GM21717 (cell line): ENCODE measurements at regions not wholly inside any gene's neighbourhood (a gene's known extent, or its start where the extent isn't known, plus 50 kb on each side); places are given as distances from the start of the nearest gene placed in this dataset.
"Not testable (repeated sequence)": the region's sequence is repeated elsewhere in the genome, so short reads cannot be mapped to it uniquely, and the experiment has no call there.

Experiments used
- ATAC-seq: cut with Tn5 transposase; IDR thresholded peaks from one replicate; pipeline ENCODE4 v1.9.1; 2021; ENCODE audit warnings: mild to moderate bottlenecking, moderate library complexity; ENCODE audit not compliant: unreplicated experiment

DNA sequence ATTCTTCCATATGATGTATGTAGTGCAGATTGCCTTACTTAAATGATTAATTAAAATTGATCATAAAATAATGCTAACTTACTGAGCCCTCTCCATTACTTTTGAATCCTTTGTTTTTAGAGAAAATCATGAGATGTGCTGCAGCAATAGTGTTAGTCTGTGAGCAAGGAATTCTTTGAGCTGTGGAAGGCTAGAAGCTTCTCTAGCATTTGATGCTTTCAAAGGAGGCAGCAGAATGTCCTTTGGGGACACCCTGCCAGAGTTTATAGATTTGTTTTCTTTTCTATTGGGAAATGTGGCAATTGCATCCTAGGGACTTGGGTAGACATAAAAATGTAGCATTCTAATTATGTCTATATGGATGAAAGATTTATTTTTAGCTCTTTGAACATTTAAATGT, 284.1 kb upstream of the SMIM30 start:
- no peak for ATAC-seq

DNA sequence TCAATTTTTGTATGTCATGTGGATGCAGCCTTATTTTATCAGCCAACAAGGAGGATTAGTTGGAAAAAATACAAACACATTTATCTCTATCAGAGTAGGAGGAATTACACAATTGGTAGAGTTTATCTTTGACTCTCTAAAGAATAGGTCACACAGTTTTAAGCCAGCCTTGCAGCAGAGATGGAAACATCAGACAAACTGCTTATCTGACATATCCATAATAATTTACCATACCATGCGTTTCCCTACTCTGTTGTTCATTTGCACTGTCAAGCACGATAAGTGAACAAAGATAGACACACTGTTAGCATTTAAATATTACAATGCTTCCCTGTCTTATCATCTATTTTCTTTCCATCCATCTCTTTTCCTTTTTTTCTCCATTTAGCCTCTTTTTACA, 283.7 kb upstream of the SMIM30 start:
- ATAC-seq: no peak

DNA sequence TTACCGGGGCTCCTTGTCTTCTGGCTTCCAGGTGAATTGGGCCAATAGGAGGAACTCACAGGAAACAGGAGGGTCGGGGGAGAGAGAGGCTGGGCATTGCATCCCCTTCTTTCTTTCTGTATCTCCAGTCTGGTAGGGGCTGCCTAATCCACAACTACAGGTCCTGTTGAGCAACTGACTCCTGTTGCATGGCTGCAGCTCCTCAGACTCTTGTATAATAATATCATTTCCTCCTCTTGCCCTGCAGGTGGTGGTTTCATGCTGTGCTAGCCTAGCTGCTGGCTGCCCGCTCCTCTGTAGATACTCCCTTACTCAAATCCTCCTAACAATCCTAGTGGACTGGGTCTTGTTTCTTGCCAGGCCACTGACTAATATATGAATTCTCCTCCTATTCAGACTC, 276.5 kb upstream of the SMIM30 start:
- no peak for ATAC-seq

DNA sequence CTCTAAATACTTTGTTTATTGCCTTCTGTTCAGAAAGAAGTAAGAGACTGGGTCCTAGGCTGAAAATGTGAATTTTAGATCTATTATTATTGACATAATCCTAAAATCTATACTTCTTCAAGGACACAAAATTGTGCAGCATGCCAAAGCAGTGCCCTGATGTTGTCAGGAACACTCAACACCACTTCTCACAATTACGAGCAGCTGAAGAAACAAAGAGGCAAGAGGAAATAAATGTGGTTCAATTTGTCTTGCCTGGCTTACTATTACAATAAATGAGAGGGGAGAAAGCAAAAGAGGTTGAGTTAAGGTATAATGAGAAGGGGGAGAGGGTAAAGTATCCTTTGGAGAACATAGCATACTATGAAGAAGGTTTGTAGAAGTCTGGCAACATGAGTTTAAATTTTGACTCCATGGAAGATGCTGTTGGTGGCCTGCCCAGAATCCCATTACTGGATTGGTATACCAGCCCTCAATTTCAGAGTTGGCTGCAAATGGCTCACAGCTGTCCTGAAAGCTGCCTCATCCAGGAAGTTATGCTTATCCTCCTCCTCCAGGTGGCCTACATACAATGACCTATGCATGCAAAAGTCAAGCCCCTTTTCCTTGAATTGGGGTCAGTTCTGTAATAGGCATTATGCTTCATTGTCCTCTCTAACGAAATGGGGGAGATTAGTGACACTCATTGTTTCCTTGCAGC, 274.6 kb upstream of the SMIM30 start:
- ATAC-seq: no peak

DNA sequence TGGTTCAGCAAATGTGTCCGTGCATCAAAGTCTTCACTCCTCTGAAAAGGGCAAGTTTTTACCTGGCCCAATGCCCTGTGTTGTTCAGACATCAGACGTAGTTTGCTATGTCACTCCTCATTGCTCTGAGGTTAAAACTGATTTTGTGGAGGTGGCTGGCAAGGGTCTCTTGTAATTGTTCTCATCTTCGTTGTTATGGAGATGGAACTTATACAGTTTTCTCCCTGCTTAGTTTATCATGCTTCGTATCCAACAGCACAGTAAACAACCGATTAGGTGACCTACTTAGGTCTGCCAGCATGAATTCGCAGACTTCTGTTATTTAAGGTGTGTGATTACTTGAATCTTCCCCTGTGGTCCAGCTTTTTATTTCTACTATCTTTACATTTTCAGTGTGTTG, 274.1 kb upstream of the SMIM30 start:
- no peak for ATAC-seq

DNA sequence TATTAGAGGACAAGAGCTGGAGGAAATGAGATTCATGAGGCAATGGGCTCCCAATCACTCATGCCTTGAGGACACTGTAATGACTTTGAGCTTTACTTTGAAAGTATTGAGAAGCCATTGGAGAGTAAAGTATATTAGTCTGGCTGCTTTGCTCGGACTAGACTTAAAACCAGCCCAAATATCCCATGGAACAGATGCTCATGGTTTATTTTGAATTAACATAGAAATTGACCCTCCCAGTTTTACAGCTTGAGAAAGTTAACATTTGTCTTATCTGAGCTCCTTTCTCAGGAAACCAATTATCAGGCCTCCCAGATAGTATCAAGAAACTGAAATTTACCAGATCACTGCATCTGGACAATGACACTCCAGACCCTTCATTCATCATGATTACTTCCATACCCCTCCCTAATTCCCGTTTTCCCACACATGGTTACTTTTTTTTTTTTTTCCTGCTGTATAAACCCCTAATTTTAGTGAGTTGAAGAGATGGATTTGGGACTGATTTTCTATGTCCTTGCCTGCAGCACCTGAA, 270.8 kb upstream of the SMIM30 start:
- no peak for ATAC-seq

DNA sequence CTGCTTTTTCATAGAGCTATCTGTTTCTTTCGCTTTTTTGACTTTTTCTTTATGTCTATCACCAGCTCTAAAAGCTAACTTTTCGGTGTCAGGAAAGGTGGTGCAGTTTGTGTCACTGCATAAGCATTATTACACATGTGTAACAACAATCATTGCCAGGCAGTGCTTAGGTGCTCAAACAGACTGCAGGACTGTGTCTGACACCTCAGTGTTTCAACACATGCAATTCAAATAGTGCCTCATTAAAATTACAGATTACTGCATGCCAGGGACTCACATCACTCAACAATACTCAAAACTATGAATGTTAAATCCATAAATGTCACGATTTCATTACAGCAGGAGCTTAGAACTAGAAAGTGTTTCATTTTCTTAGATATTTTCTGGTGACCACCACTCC, 265.3 kb upstream of the SMIM30 start:
- ATAC-seq: no peak

DNA sequence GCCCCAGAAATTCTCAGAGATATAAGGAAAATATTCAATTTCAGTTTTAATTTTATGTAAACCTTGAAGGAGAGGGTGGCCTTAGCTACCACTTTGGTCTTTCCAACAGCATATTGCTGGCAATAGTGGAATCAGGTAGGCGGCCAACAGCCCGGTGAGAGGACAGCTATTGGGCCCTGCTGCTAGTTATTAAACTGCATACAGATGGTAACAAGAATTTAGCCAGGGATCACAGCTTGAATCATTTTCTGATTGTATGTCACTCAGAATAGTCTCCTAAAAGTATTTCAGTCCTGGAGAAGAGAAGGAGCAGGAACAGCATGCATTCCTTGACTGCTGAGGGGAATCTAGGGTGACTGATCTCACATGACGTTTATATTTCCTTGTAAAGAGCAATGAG, 261.4 kb upstream of the SMIM30 start:
- ATAC-seq: no peak

DNA sequence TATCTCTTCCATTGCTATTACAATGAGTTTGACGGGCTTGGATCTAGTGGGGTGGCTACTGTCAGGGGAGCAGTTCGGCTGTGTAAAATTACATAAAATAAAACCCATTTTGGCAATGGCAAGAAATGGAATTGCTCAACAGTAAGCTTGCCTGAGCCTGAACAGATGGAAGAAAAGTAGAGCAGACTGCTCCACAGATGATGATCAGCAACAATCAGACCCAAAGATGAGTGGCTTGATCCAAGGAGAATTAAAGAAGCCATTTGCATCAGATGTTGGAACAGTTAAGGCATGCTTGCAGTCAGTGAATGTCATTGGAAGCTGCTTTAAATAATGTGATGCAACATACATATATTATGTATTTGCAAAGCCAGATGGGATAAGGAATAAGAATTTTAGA, 256.6 kb upstream of the SMIM30 start:
- no peak for ATAC-seq

DNA sequence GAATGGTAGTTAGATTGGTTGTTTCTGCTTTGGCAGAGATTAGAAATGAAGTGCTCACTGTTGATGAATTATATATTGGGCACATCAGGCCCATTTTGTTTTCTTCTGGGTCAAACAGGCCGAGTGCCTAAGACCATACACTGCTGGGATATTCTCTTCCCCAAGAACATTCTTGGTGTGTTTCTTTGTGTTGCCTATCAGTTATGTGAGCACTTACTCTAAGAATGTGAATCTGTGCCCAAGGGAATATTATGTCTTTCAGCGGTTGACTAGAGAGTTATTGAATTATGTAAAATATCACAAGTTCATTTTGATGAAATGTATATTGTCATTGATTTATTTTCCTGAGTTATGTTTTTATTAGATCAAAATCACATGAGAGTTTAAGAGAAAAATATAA, 255.5 kb upstream of the SMIM30 start:
- no peak for ATAC-seq

DNA sequence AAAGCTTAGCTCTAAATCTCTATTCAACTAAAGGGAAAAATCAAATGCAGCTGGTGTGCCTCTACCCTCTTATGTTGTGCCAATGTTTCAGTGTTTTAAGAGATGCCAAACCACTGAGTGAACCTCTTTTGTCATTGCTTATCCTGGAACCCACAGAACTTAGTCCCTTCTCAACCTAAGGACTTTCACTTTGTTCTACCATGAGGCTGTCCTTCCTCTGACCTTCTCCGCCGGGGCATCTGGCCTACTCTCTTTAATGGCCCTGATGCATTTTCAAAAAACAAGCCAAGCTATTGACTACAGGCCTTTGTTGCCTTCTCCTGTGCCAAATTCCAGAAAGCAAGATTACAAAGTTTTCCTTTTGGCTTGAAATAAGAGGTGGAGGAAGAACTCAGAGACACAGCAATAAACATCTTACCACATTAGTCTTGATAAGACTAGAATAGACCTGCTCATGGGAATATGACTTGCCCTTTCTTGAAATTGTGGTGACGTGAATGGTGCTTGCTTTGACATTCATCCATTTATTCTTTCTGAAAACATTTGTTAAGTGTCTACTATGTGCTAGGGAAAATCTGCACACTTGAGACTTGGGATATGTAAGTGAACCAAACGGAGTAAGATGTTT, 253.2 kb upstream of the SMIM30 start:
- no peak for ATAC-seq

DNA sequence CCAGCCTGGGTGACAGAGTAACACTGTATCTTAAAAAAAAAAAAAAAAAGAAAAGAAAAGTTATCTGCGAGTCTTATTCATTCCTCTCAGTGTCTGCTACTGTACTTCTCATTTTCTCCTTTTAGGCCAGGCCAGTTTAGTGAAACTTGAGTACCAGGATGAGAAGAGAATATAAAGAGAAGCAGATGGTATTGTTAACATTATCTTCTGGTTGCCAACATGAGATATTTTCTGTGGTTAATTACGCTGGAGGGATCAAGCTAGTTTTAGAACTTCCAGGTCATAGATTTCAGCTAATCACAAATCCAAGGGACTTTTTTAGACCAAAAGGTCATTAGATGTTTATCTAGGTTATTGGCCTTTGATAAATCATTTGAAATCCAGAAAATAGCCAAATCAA, 252.6 kb upstream of the SMIM30 start:
- no peak for ATAC-seq

DNA sequence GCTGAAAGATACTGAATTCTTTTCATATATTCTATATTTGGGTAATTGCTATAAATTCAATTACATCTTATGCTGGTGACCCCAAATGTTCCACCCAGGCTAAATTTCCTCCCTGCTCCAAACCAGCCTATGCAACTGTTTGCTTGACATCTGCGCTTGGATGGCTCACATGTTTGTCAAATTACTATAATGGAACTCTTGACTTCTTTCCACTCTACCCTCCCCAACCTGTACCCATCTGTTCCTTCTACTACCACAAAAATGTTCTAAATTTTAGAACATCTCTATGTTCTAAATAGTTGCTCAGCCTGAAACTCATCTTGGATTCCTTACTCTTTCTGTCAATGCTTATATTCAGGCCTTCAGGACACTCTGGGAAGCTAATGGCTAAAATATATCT, 249.9 kb upstream of the SMIM30 start:
- no peak for ATAC-seq

DNA sequence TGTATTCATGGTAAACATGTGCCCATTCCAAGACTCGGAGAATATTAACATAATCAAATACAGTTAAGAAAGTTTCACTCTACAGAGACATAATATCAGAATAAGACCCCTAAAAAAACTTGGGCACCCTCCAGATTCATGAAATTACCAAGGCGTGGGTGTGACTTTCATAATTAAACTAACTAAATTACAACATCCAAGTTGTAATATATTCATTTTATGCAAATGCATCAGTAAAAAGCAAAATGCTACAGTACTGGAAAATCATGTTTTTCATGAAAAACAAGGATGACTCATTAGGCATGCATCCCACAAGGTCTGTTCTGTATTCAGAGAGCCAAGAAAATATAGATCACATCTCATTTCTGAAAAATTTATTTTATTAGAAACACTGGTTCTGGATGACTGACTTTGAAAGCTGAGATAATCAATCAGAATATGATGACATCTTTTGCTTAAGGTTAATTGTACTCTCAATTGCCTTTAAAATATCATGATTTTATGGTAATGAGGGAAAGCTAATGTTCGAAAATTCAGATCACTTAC, 248.8 kb upstream of the SMIM30 start:
- no peak for ATAC-seq

DNA sequence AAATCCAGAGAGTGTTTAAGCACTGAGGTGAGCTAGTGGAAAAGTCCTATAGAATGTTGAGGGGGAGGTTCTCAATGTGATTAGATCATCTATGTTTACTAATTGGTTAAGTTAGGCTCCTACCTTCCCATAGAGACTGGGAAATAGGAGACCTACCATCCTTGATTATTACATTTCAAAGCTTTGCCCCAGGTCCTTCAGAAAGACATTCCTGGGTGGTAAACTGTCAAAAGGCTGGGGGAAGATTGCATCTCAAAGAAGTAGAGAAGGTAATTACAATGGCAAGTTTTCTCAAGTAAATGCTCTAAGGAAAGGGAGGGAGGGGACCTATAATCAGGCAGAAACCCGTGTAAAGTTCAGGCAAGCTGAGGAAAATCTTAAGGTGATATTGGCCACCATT, 247.8 kb upstream of the SMIM30 start:
- no peak for ATAC-seq

DNA sequence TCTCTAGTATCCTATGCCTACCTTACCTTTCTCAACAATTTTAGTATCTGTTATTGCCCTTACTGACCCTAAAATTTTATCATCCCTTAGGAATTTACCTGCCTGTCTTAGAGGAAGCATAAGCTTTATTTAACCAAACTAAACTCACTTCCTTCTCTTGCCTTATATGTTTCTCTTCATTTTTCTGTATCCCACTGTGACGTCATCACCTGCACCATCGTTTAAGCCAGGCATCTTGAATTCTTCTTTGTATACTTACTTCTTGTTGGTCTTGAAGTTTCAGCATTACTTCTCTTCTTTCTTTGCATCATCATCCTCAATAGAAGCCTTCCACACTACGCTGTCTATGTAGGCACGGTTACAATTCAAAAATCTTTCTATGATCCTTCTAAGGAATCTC, 231.0 kb upstream of the SMIM30 start:
- no peak for ATAC-seq

DNA sequence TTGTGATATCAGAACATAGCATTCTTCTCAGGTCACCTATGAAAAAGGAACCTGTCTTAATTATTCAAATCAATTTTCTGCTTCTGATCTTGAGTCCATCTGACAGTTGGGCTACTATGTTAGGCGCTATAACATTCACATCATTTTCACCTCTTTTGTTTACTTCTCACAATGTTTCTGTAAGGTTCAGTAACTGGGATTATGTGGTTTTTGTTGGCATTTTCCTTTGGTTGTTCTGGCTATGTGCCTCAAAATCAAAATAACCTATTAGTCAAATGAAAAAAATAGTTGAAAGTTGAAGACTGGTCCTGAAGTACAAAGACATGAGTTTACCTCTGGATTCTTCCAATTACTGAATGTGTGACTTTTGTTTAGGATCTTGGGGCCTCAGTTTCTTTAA, 221.3 kb upstream of the SMIM30 start:
- ATAC-seq: no peak

DNA sequence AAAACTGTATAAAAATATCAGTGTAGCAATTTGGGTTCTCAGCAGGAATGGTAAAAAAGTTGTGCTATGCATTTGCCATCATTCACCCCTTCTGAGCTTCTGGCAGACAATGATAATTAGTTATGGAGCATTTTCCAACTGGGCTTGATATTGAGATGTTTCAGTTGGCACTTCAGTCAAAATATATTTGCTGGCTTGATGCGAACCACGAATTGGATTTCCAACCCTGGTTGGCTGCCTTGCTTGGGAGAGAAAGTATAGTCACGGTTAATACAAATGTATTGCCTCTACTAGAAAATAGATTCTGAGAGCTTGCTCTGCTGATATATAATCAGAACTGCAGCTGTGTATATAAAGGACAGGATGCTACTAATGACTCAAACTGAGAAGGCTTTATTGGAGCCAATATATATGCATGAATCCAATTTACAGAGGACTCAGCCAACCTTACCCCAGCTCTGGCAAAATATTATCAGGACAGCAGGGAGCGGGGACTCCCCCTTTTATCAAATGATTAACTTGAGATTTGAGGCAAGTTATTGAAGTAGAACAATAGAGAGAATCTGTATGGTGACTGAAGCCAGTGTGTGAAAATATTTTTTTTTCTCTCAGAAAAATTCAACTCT, 219.8 kb upstream of the SMIM30 start:
- ATAC-seq: no peak

DNA sequence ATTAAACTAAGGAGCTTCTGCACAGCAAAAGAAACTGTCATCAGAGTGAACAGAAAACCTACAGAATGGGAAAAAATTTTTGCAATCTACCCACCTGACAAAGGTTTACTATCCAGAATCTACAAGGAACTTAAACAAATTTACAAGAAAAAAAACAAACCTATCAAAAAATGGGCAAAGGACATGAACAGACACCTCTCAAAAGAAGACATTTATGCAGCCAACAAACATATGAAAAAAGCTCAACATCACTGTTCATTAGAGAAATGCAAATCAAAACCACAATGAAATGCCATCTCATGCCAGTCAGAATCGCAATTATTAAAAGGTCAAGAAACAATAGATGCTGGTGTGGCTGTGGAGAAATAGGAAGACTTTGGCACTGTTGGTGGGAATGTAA, 218.5 kb upstream of the SMIM30 start:
- not testable (repeated sequence) for ATAC-seq

DNA sequence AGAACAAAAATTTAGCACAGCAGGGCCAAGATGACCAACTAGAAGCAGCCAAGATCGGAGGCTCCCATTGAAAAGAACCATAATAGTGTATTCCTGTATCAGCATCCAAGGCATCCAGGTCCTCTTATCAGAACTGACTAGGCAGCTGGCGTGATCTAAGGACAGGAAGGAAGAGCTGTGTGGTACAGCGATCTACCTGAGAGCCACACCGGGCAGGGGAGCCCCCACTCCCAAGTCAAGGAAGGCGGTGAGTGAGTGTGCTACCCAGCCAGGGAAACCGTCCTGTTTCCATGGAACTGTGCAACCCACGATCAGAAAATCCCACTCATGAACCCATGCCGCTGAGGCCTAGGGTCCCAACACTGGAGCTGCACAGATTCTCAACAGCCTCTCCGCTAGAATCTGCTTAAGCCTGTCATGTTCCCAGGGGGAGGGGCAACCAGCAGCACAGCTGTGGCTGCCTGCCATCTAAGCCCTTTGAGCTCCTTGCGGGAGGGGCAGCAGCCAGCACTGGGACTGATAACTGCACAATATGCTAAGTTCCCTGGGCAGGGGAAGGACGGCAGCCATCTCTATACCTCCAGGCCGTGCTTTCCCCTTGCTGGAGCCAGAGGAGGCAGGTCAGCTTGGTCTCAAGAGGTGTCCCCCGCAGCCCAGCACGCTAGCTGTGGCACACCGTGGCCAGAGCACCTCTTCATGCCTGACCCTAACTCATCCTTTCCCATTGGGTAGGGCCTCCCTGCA, 213.0 kb upstream of the SMIM30 start:
- ATAC-seq: no peak

DNA sequence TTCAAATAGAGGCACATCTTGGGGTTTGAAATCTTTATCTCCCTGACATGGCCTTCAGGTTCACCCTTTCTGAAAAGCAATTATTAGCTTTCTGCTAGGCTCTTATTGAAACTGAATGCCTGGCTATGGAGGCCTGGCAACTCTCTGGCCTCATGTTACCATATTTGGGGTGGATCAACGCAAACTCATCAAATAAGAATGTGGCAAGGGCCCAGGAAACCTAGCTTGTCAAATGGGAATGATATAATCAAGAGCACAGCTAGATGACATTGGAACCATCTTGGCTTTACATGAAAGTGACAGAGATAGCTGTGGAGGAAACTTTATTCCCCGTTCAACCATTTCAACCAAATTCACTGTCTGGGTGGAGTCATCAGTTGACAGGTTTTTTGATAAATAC, 202.8 kb upstream of the SMIM30 start:
- no peak for ATAC-seq
